HG03521 (cell line): ENCODE measurements at regions not wholly inside any gene's neighbourhood (a gene's known extent, or its start where the extent isn't known, plus 50 kb on each side); places are given as distances from the start of the nearest gene placed in this dataset.

Source experiments
- ATAC-seq: cut with Tn5 transposase; IDR thresholded peaks from one replicate; pipeline ENCODE4 v1.9.1; 2021; ENCODE audit warnings: mild to moderate bottlenecking, moderate library complexity; ENCODE audit not compliant: unreplicated experiment

- ATAC-seq, result no peak
These were observed 250.7 kb downstream of the TBC1D4 start for GRCh38 chr13:75231235-75231634.

GRCh38 chr13:75226733-75227435, 255.1 kb downstream of the TBC1D4 start:
- no peak for ATAC-seq

- ATAC-seq, result no peak
These were observed 255.9 kb downstream of the TBC1D4 start for GRCh38 chr13:75226092-75226491.

GRCh38 chr13:75225288-75226032, 256.5 kb downstream of the TBC1D4 start:
- ATAC-seq, result no peak

- ATAC-seq, result no peak
These were observed 257.8 kb downstream of the TBC1D4 start for GRCh38 chr13:75224053-75224742.

- ATAC-seq, result no peak
These were observed 259.9 kb downstream of the TBC1D4 start for GRCh38 chr13:75222031-75222430.

- ATAC-seq, result no peak
These were observed 261.1 kb downstream of the TBC1D4 start for GRCh38 chr13:75220861-75221260.

GRCh38 chr13:75220238-75220542, 261.8 kb downstream of the TBC1D4 start:
- ATAC-seq, result no peak

- peak; percentile 98 for ATAC-seq
These were observed 262.3 kb downstream of the TBC1D4 start for GRCh38 chr13:75219479-75220237.

GRCh38 chr13:75217949-75218348, 264.0 kb downstream of the TBC1D4 start:
- no peak for ATAC-seq

GRCh38 chr13:75216038-75216437, 265.9 kb downstream of the TBC1D4 start:
- no peak for ATAC-seq

- no peak for ATAC-seq
These were observed 267.1 kb downstream of the TBC1D4 start for GRCh38 chr13:75214846-75215245.

GRCh38 chr13:75202981-75203380, 279.0 kb downstream of the TBC1D4 start:
- ATAC-seq, result no peak

GRCh38 chr13:75197803-75198202, 284.2 kb downstream of the TBC1D4 start:
- no peak for ATAC-seq

- ATAC-seq, result no peak
These were observed 285.7 kb downstream of the TBC1D4 start for GRCh38 chr13:75196147-75196837.

- no peak for ATAC-seq
These were observed 286.3 kb downstream of the TBC1D4 start for GRCh38 chr13:75195495-75196146.

- ATAC-seq, result no peak
These were observed 287.1 kb downstream of the TBC1D4 start for GRCh38 chr13:75194717-75195462.

GRCh38 chr13:75186379-75186778, 295.6 kb downstream of the TBC1D4 start:
- ATAC-seq, result no peak

GRCh38 chr13:75181906-75182305, 300.1 kb downstream of the TBC1D4 start:
- no peak for ATAC-seq
